CD8-positive, alpha-beta memory T cell (primary cell): ENCODE measurements at regions not wholly inside any gene's neighbourhood (a gene's known extent, or its start where the extent isn't known, plus 50 kb on each side); places are given as distances from the start of the nearest gene placed in this dataset.

Experiments
- CTCF ChIA-PET: fragments of 350-600 bp; sonication (Branson Sonifier 250); formaldehyde crosslinking; loops from one replicate; lab custom pipeline; 2021; ENCODE audit warnings: antibody characterized with exemption; lab: Charles Lee
- POLR2A ChIA-PET: fragments of 350-600 bp; sonication (Branson Sonifier 250); formaldehyde crosslinking; loops from one replicate; lab custom pipeline; 2021; ENCODE audit warnings: antibody characterized with exemption; lab: Charles Lee
- DNase-seq, 5 donors: peaks; one replicate each; pipeline versions ENCODE4 v3.0.0 to v3.0.0-alpha.2; 2020 to 2022; ENCODE audit warnings: mixed read lengths in 1 of 5
- H3K27ac ChIP-seq: one replicate; pipeline ENCODE4 v1.7.0; 2013; ENCODE audit warnings: low read depth, mild to moderate bottlenecking, low read length, moderate library complexity
- H3K27me3 ChIP-seq: 2 replicates; pipeline ENCODE4 v1.7.0; 2013; ENCODE audit warnings: low read length, mild to moderate bottlenecking; ENCODE audit not compliant: insufficient read depth, poor library complexity, severe bottlenecking
- H3K36me3 ChIP-seq: 2 replicates; pipeline ENCODE4 v1.7.0; 2013; ENCODE audit warnings: mild to moderate bottlenecking, low read length, moderate library complexity; ENCODE audit not compliant: insufficient read depth
- H3K4me1 ChIP-seq: 2 replicates; pipeline ENCODE4 v1.7.0; 2013; ENCODE audit warnings: mild to moderate bottlenecking, low read length, moderate library complexity; ENCODE audit not compliant: insufficient read depth
- H3K4me3 ChIP-seq: 2 replicates; pipeline ENCODE4 v1.7.0; 2013; ENCODE audit warnings: mild to moderate bottlenecking, low read length
- H3K9me3 ChIP-seq: 2 replicates; pipeline ENCODE4 v1.7.0; 2013; ENCODE audit warnings: mild to moderate bottlenecking, low read length
- H3K27ac Mint-ChIP-seq, 8 donors: one replicate each; pipeline ENCODE4 v1.8.0; 2020 to 2021; ENCODE audit warnings: mixed read lengths in 8 of 8, mild to moderate bottlenecking in 6 of 8, inconsistent platforms in 3 of 8, moderate library complexity in 3 of 8
- H3K27me3 Mint-ChIP-seq, 2 donors: one replicate each; pipeline ENCODE4 v1.8.0; 2020 to 2021; ENCODE audit warnings: mixed read lengths in 2 of 2, mild to moderate bottlenecking in 1 of 2, moderate library complexity in 1 of 2
- H3K36me3 Mint-ChIP-seq, 3 donors: one replicate each; pipeline ENCODE4 v1.8.0; 2020 to 2021; ENCODE audit warnings: mixed read lengths in 3 of 3, inconsistent platforms in 1 of 3, mild to moderate bottlenecking in 1 of 3
- H3K4me1 Mint-ChIP-seq, 3 donors: one replicate each; pipeline ENCODE4 v1.8.0; 2020 to 2021; ENCODE audit warnings: mixed read lengths in 3 of 3, inconsistent platforms in 1 of 3, mild to moderate bottlenecking in 1 of 3
- H3K4me3 Mint-ChIP-seq, 7 donors: one replicate each; pipeline ENCODE4 v1.8.0; 2020 to 2021; ENCODE audit warnings: mixed read lengths in 7 of 7, mild to moderate bottlenecking in 6 of 7, moderate library complexity in 4 of 7, inconsistent platforms in 2 of 7
- H3K9me3 Mint-ChIP-seq, 5 donors: one replicate each; pipeline ENCODE4 v1.8.0; 2020 to 2022; ENCODE audit warnings: mixed read lengths in 5 of 5, mild to moderate bottlenecking in 3 of 5, moderate library complexity in 2 of 5, inconsistent platforms in 1 of 5

- no peaks in the 10 kb centered on the region for H3K4me1 ChIP-seq
- H3K36me3 ChIP-seq, result no peaks in the 10 kb centered on the region
- ChIA-PET POLR2A (no interaction called here), CTCF (no interaction called here)
- H3K27ac Mint-ChIP-seq, result no peak overlapping the region
- no peaks in the 10 kb centered on the region for H3K9me3 ChIP-seq
- H3K9me3 Mint-ChIP-seq, result peaks cover 0 to 2% (median 0%) of the 10 kb centered on the region in 5 donors
- H3K27me3 ChIP-seq, result no peaks in the 10 kb centered on the region
- no peaks in the 10 kb centered on the region for H3K4me1 Mint-ChIP-seq
- no peak overlapping the region for H3K4me3 ChIP-seq
- H3K36me3 Mint-ChIP-seq, result peaks cover 0 to under 1% (median 0%) of the 10 kb centered on the region in 3 donors
- DNase-seq, result no peak
- H3K27me3 Mint-ChIP-seq, result peaks cover 7 to 26% of the 10 kb centered on the region in 2 donors
- H3K27ac ChIP-seq, result no peak overlapping the region
- H3K4me3 Mint-ChIP-seq, result no peak overlapping the region
Observed at GRCh38 chr1:29963946-29964345, 727.6 kb downstream of the PTPRU start.

GRCh38 chr1:29962831-29963247, 726.5 kb downstream of the PTPRU start:
- no peak overlapping the region for H3K27ac ChIP-seq
- CTCF ChIA-PET, result no interaction called here
- H3K4me1 ChIP-seq, result no peaks in the 10 kb centered on the region
- no peaks in the 10 kb centered on the region for H3K27me3 ChIP-seq
- no peaks in the 10 kb centered on the region for H3K9me3 Mint-ChIP-seq
- no peaks in the 10 kb centered on the region for H3K4me1 Mint-ChIP-seq
- no peaks in the 10 kb centered on the region for H3K36me3 ChIP-seq
- POLR2A ChIA-PET, result no interaction called here
- H3K4me3 Mint-ChIP-seq, result no peak overlapping the region
- no peaks in the 10 kb centered on the region for H3K36me3 Mint-ChIP-seq
- no peak for DNase-seq
- H3K27ac Mint-ChIP-seq, result no peak overlapping the region
- H3K4me3 ChIP-seq, result no peak overlapping the region
- no peaks in the 10 kb centered on the region for H3K9me3 ChIP-seq
- peaks cover 7 to 27% of the 10 kb centered on the region in 2 donors for H3K27me3 Mint-ChIP-seq

- CTCF ChIA-PET, result no interaction called here
- no peaks in the 10 kb centered on the region for H3K4me1 ChIP-seq
- POLR2A ChIA-PET, result no interaction called here
Observed at GRCh38 chr1:29962336-29962735, 726.0 kb downstream of the PTPRU start.

DNA sequence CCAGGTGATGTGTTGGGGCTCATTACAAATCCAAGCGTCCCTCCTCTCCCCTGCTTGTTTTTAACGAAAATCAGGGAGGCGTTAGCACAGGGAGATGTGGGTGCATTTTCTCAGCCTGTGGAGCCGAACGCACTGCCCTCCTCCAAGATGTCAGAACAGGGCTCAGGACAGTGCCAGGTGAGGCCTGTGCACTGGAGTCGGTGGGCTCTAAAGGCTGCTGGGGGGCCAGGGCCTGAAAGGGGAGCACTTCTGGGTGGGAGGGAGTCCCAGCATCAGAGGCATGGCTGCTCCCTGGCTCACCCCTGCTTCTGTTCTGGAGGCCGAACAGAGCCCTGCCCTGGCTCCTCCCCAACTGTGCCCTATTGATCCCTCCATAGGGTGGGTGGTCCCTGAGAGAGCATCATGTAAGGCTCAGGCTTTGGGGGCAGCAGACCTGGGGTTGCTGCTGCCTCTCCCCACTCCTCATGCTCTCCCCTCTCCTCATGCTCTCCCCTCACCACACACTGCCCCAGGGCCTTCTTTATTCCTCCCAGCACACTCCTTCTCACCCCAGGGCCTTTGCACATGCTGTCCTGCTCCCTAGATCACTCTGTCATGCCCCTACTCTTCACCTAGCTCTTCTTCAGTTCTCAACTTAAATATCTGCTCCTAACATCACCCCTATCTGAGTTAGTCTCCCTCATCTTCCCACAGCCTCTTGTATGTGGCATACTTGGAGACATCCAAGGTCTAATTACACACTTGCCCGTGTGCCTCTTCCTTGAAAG, 725.2 kb downstream of the PTPRU start:
- no peak for DNase-seq
- Mint-ChIP-seq H3K4me1 (no peaks in the 10 kb centered on the region), H3K4me3 (no peak overlapping the region), H3K9me3 (no peaks in the 10 kb centered on the region), H3K27me3 (peaks cover 7 to 27% of the 10 kb centered on the region in 2 donors), H3K36me3 (no peaks in the 10 kb centered on the region), H3K27ac (no peak overlapping the region)
- H3K9me3 ChIP-seq, result no peaks in the 10 kb centered on the region
- no peaks in the 10 kb centered on the region for H3K27me3 ChIP-seq
- ChIA-PET POLR2A (no interaction called here), CTCF (no interaction called here)
- H3K36me3 ChIP-seq, result no peaks in the 10 kb centered on the region
- no peak overlapping the region for H3K27ac ChIP-seq
- H3K4me1 ChIP-seq, result no peaks in the 10 kb centered on the region
- no peak overlapping the region for H3K4me3 ChIP-seq

More at GRCh38 chr1:29962336-29962735, 726.0 kb downstream of the PTPRU start:
- Histone ChIP-seq H3K36me3 (no peaks in the 10 kb centered on the region), H3K9me3 (no peaks in the 10 kb centered on the region), H3K27ac (no peak overlapping the region), H3K4me3 (no peak overlapping the region), H3K27me3 (no peaks in the 10 kb centered on the region)
- no peaks in the 10 kb centered on the region for H3K36me3 Mint-ChIP-seq
- no peaks in the 10 kb centered on the region for H3K4me1 Mint-ChIP-seq
- H3K9me3 Mint-ChIP-seq, result no peaks in the 10 kb centered on the region
- H3K27me3 Mint-ChIP-seq, result peaks cover 7 to 27% of the 10 kb centered on the region in 2 donors
- no peak overlapping the region for H3K4me3 Mint-ChIP-seq
- DNase-seq, result no peak
- no peak overlapping the region for H3K27ac Mint-ChIP-seq

- ChIA-PET CTCF (no interaction called here), POLR2A (no interaction called here)
- DNase-seq, result no peak
- Mint-ChIP-seq H3K9me3 (peaks cover 0 to 2% (median 0%) of the 10 kb centered on the region in 5 donors), H3K4me3 (no peak overlapping the region), H3K36me3 (no peaks in the 10 kb centered on the region), H3K27ac (no peak overlapping the region), H3K27me3 (peaks cover 7 to 22% of the 10 kb centered on the region in 2 donors), H3K4me1 (no peaks in the 10 kb centered on the region)
- Histone ChIP-seq H3K4me1 (no peaks in the 10 kb centered on the region), H3K27me3 (no peaks in the 10 kb centered on the region), H3K27ac (no peak overlapping the region), H3K9me3 (no peaks in the 10 kb centered on the region), H3K4me3 (no peak overlapping the region), H3K36me3 (no peaks in the 10 kb centered on the region)
Observed at GRCh38 chr1:29960876-29961275, 724.6 kb downstream of the PTPRU start.

GRCh38 chr1:29960156-29960755, 723.9 kb downstream of the PTPRU start:
- Histone ChIP-seq H3K4me3 (no peak overlapping the region), H3K36me3 (no peaks in the 10 kb centered on the region), H3K9me3 (no peaks in the 10 kb centered on the region), H3K4me1 (no peaks in the 10 kb centered on the region), H3K27me3 (no peaks in the 10 kb centered on the region), H3K27ac (no peak overlapping the region)
- H3K27me3 Mint-ChIP-seq, result peaks cover 5 to 21% of the 10 kb centered on the region in 2 donors
- H3K27ac Mint-ChIP-seq, result no peak overlapping the region
- no peak overlapping the region for H3K4me3 Mint-ChIP-seq
- peaks cover 0 to 2% (median 0%) of the 10 kb centered on the region in 5 donors for H3K9me3 Mint-ChIP-seq
- no peaks in the 10 kb centered on the region for H3K36me3 Mint-ChIP-seq
- ChIA-PET POLR2A (no interaction called here), CTCF (no interaction called here)
- H3K4me1 Mint-ChIP-seq, result no peaks in the 10 kb centered on the region
- no peak for DNase-seq

- CTCF ChIA-PET, result no interaction called here
- DNase-seq, result no peak
Observed at GRCh38 chr1:29959356-29959755, 723.0 kb downstream of the PTPRU start.

DNA sequence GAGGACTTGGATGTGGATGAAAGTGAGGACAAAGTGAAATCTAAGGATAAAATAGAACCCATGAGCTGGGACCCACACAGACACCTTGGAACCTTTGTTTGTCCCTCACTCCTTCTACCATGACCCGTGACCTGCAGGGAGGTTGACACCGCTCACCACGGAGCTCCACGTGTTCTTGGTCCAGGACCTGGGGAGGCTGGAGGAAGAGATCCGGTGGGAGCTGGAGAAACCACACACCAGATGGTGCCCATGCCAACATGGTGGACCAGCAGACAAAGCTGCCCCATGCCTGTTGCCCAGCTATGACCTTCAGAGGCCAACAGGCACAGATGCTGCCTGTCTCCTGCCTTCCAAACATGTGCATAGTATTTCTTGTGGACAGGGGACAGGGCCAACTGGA, 721.9 kb downstream of the PTPRU start:
- no peak overlapping the region for H3K27ac Mint-ChIP-seq
- no peak overlapping the region for H3K4me3 Mint-ChIP-seq
- no peaks in the 10 kb centered on the region for H3K4me1 Mint-ChIP-seq
- H3K4me1 ChIP-seq, result no peaks in the 10 kb centered on the region
- CTCF ChIA-PET, result no interaction called here
- H3K27me3 Mint-ChIP-seq, result peaks cover 7 to 10% of the 10 kb centered on the region in 2 donors
- no peak for DNase-seq
- no peak overlapping the region for H3K4me3 ChIP-seq
- POLR2A ChIA-PET, result no interaction called here
- H3K9me3 ChIP-seq, result no peaks in the 10 kb centered on the region
- no peaks in the 10 kb centered on the region for H3K27me3 ChIP-seq
- H3K27ac ChIP-seq, result no peak overlapping the region
- peaks cover 0 to 2% (median 0%) of the 10 kb centered on the region in 5 donors for H3K9me3 Mint-ChIP-seq
- H3K36me3 Mint-ChIP-seq, result no peaks in the 10 kb centered on the region
- no peaks in the 10 kb centered on the region for H3K36me3 ChIP-seq

More at GRCh38 chr1:29959356-29959755, 723.0 kb downstream of the PTPRU start:
- no peaks in the 10 kb centered on the region for H3K9me3 ChIP-seq
- H3K4me1 Mint-ChIP-seq, result no peaks in the 10 kb centered on the region
- H3K4me3 Mint-ChIP-seq, result no peak overlapping the region
- peaks cover 7 to 18% of the 10 kb centered on the region in 2 donors for H3K27me3 Mint-ChIP-seq
- H3K36me3 ChIP-seq, result no peaks in the 10 kb centered on the region
- H3K27ac Mint-ChIP-seq, result no peak overlapping the region
- no peak overlapping the region for H3K4me3 ChIP-seq
- POLR2A ChIA-PET, result no interaction called here
- no peaks in the 10 kb centered on the region for H3K27me3 ChIP-seq
- H3K36me3 Mint-ChIP-seq, result no peaks in the 10 kb centered on the region
- H3K9me3 Mint-ChIP-seq, result peaks cover 0 to 2% (median 0%) of the 10 kb centered on the region in 5 donors
- no peaks in the 10 kb centered on the region for H3K4me1 ChIP-seq
- no peak overlapping the region for H3K27ac ChIP-seq
